RKO (cell line): ENCODE measurements at regions not wholly inside any gene's neighbourhood (a gene's known extent, or its start where the extent isn't known, plus 50 kb on each side); places are given as distances from the start of the nearest gene placed in this dataset.
"Not testable (repeated sequence)": the region's sequence is repeated elsewhere in the genome, so short reads cannot be mapped to it uniquely, and the experiment has no call there.

Experiments used
- DNase-seq: peaks from one replicate; pipeline ENCODE4 v3.0.0-alpha.2; 2016; ENCODE audit warnings: low spot score

GRCh38 chr18:59038295-59039039, 101.2 kb upstream of the SEC11C start:
- DNase-seq, result no peak

GRCh38 chr18:59039040-59039320, 100.7 kb upstream of the SEC11C start:
- DNase-seq, result not testable (repeated sequence)

DNA sequence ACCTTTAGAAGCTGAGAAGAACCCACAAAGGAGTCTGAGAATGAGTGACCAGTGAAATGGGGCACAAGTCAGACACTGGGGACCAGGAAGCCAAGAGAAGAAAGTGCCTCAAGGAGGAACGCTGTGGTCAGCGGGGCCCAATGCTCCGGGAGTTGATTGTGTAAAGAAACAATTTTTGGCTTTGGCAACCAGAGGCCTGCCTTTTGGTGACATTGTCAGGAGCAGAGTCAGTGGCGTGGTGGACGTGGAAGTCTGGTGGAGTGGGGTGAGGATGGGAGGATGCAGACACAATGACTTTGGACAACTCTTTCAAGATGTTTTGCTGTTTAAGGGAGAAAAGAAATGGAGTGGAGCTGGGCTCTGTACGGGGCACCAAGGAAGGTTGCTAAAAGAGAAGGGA, 100.2 kb upstream of the SEC11C start:
- no peak for DNase-seq

DNA sequence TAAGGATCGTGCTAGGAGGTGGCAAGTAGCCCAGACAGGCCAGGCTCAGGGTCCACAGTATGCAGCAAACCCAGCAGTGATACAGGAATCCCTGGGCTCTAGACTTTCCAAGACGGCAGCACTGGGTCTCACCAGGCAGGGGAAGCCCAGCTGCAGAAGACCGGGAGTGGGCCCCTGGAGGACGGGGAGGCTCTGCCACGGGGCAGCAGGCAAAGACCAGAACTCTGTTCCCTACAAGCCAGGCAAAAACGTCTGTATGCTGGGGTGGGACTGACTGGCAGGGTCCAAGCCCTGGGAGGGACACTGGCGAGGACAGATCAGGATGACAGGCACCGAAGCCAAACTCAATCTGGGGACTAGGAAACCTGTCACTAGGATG, 98.9 kb upstream of the SEC11C start:
- DNase-seq, result no peak

DNA sequence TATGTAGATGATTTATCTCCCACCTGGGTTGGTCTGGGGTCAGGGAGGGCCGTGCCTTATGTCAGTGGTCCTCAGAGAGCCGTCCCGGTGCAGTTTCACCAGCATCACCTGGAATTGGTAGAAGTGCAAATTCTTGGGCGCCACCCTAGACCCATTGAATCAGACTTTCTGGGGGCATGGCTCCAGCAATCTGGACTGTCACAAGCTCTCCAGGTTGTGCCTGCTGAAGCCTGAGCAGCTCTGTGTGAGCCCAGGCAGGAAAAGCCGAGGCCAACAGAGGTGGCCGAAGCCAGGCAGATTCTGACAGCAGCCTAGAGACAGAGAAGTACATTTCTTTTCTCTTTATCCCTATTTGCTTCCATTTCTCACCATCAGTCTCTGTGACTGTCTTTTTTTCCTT, 98.4 kb upstream of the SEC11C start:
- no peak for DNase-seq

DNA sequence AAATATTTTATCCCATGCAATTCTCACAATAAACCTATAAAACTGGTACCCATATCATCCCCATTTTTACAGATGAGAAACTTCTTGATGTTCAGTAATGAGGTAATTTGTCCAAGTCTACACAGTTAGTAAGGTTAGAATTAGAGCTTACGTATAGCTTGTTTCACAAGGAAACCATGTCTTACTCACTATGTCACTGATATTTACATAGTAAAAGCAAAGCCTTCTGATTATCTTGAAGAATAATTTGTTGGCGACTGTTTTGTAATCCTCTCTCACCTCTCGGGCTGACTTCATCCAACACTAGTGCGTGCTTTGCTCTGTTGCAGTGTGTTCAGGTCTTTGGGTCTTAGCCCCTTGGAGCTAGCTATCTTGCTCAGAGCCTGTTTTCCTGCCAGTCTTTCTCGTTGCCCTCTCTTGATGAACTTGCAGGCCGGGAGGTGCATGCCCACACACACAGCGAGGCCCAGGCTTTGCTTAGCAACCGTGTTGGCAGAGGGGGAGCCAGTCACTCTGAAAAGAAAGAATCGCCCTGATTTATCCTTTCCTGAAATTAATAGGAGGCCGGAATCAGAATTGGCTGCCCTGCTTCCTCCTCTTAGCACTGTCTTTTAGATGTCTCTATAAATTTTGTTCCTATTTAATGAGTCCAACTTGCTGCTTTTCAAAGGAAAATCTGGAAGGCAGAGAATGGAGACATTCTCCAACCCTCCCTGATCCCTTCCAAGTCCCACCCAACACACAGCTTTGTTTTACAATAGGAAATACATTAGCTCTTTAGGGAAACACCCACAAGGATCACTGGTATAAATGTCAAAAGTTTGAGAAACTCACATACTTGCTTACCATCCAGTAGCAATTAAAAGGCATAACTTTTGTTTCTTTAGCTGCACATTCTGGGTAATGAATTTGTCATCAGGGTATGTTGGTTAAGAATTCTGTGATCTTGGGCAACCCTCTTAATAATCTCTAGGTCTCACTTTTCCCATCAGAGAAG, 97.6 kb upstream of the SEC11C start:
- no peak for DNase-seq

GRCh38 chr18:59044855-59045254, 94.8 kb upstream of the SEC11C start:
- no peak for DNase-seq

GRCh38 chr18:59047321-59048047, 92.2 kb upstream of the SEC11C start:
- no peak for DNase-seq

DNA sequence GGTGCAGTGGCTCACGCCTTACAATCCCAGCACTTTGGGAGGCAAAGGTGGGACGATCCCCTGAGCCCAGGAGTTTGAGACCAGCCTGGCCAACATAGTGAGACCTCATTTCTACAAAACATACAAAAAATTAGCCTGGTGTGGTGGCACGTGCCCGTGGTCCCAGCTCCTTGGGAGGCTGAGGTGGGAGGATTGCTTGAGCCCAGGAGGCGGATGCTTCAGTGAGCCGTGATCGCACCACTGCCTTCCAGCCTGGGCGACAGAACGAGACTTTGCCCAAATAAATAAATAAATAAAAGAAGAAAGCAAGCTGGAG, 91.7 kb upstream of the SEC11C start:
- no peak for DNase-seq

- DNase-seq, result no peak
Measured at GRCh38 chr18:59048378-59048777, 91.3 kb upstream of the SEC11C start.

GRCh38 chr18:59049721-59050660, 89.7 kb upstream of the SEC11C start:
- DNase-seq, result no peak

DNA sequence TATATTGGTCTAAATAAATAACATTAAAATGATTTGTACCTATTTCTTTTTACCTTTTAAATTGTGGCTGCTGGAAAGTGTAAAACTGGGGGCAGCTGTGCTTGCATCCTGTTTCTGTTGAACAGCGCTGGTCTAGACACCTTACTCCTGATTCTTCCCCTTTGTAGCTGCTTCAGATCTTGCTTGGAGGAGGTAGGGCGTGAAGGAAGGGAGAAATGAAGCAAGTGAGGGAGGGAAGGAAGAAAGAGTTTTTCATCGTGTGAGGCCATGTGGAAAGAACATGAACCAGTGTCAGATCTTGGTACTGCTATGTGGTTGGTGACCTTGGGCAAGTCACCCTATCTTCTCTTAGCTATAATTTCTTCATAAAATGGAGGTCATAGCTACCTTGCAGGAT, 89.0 kb upstream of the SEC11C start:
- DNase-seq, result no peak

DNA sequence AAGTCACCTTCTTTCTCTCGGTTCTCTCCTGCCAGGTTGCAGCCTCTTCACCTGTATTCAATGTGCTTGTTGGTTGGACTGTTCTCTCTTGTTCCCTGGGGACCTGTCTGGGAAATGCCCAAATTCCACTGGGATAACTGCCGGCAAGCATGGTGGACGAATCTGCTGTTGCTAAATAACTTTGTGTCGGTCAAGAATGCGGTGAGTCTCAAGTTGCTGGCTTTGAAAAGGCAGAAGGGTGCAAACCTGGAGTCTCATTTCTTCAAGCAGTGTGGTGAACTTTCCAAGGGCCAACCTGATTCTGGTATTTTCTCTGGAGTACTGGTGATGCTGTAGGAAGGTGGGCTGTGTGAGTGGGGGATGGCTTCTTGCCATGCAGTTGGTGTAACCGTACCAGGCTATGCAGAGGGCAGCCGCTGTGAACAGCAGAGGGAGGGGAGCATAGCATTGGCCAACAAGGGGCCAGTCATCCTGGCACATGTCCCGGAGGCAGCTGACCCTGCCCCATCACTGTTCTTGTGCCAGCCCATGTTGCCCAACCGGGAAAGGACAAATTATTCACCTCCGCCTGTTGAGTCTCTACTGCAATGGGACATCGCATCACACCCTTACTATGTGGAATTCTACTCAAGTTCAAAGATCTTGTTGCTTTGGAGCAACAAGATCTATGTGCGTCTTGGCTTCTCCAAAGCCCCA, 88.1 kb upstream of the SEC11C start:
- DNase-seq, result no peak

GRCh38 chr18:59052965-59053820, 86.5 kb upstream of the SEC11C start:
- DNase-seq, result no peak

DNA sequence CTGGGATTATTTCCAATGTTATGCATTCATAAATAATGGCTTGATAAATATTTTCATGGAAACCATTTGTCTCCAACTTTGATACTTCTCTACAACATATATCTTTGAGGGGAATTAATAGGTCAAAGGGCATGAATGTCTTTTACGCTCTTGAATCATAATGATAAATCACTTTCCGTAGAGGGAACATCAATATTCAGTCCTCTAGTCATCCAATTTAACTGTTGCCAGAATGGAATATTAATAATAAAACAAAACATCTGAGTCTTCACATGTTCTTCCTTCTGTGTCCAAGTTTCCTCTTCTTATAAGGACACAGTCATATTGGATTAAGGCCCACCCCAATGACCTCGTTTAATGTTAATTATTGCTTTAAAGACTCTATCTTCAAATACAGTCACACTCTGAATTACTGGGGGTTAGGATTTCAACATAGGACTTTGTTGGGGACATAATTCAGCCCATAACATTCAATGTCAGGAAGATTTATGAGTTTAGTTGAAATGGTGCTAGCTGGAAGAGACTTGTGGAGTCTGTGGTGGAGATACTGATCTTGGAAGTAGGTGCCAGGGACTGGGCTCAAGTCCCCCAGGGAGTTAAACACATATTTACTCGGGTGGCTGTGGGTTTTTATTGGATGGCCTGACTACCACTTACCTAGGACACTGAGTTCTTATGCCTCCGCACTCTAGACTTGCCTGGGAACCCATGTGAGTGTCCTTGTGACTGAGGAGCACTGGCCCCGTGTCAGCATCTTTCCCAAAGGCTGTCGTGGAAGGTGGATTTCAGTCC, 85.0 kb upstream of the SEC11C start:
- no peak for DNase-seq

DNA sequence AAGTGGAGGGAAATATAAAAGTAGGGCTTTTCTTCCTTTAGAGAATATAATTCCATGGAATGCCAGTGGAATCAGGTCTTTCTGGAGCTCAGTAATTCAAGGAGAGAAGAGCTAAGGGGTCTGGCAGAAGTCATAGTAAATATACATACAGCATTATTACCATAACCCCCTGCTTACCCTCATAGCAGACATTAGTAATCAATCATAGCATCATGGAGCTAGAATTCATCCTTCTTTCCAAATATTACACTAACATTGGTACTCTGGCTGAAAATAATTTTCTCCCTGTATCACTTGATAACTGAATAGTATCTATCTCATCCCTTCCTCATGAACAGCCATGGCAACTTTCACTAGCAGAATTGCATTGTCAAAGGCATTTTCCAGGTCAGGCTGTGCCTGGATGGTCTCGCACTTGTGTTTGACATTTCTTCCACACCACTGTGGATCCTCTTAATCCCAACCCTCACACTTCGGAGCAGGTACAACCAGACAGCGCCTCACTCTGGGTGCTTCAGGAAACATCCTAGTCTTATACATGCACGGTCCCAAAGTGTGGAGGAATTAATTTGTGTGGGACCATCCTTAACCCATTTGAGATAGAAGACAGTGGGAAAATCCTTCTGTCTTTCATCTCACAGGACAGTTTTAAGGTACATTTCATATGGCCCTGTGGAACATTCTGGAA, 84.2 kb upstream of the SEC11C start:
- no peak for DNase-seq

GRCh38 chr18:59056706-59057492, 82.8 kb upstream of the SEC11C start:
- DNase-seq, result peak; percentile 4

DNA sequence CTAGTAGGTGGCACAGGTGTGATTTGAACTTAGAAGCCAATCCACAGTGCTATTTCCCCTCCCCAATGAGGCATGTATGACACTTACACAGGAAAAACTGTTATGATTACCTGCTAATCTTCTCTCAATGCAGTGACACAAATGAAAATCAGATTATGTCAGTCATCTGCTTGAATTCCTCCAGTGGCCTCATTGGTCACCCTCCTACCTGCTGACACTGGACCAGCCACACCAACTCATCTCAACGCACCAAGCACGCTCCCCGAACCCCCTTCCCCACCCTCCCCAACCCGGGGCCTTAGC, 82.2 kb upstream of the SEC11C start:
- no peak for DNase-seq
